ELF-1 (cell line): ENCODE measurements at regions not wholly inside any gene's neighbourhood (a gene's known extent, or its start where the extent isn't known, plus 50 kb on each side); places are given as distances from the start of the nearest gene placed in this dataset.

Experiments
- DNase-seq: peaks from one replicate; pipeline ENCODE4 v3.0.0-alpha.2; 2016; ENCODE audit warnings: low read depth, low spot score

DNA sequence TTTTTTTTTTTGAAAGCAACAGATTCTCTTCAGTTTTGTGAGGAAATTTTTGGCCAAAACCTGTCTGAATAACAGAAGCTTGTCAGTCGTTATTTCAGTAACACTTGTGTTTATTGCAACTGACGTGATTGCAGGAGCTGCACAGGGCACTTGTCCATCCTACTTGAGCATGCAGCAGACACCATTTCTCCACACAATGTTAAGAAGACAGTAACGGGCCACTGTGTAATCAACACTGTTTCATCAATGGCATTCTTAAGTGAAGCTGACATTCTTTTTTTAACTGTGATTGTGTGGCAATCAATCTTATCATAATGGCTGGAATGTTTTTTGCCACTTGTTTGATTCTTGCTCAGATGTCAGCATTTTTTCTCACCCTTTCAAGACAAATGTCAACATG, 50.1 kb upstream of the PIEZO2 start:
- no peak for DNase-seq
